IgD-negative memory B cell (primary cell): ENCODE measurements at regions not wholly inside any gene's neighbourhood (a gene's known extent, or its start where the extent isn't known, plus 50 kb on each side); places are given as distances from the start of the nearest gene placed in this dataset.
"Not testable (repeated sequence)": the region's sequence is repeated elsewhere in the genome, so short reads cannot be mapped to it uniquely, and the experiment has no call there.

Experiments used
- H3K27ac Mint-ChIP-seq, 3 donors: one replicate each; pipeline ENCODE4 v1.8.0; 2020 to 2022; ENCODE audit warnings: mild to moderate bottlenecking in 3 of 3, mixed read lengths in 3 of 3, moderate library complexity in 1 of 3
- H3K27me3 Mint-ChIP-seq: one replicate; pipeline ENCODE4 v1.8.0; 2021; ENCODE audit warnings: mixed read lengths
- H3K36me3 Mint-ChIP-seq: one replicate; pipeline ENCODE4 v1.8.0; 2020; ENCODE audit warnings: mild to moderate bottlenecking, mixed read lengths
- H3K4me1 Mint-ChIP-seq, 3 donors: one replicate each; pipeline ENCODE4 v1.8.0; 2020 to 2022; ENCODE audit warnings: mixed read lengths in 3 of 3, mild to moderate bottlenecking in 1 of 3
- H3K4me3 Mint-ChIP-seq, 4 donors: one replicate each; pipeline ENCODE4 v1.8.0; 2020 to 2022; ENCODE audit warnings: mild to moderate bottlenecking in 4 of 4, mixed read lengths in 4 of 4, moderate library complexity in 3 of 4
- H3K9me3 Mint-ChIP-seq, 3 donors: one replicate each; pipeline ENCODE4 v1.8.0; 2020 to 2021; ENCODE audit warnings: mixed read lengths in 3 of 3, mild to moderate bottlenecking in 1 of 3

DNA sequence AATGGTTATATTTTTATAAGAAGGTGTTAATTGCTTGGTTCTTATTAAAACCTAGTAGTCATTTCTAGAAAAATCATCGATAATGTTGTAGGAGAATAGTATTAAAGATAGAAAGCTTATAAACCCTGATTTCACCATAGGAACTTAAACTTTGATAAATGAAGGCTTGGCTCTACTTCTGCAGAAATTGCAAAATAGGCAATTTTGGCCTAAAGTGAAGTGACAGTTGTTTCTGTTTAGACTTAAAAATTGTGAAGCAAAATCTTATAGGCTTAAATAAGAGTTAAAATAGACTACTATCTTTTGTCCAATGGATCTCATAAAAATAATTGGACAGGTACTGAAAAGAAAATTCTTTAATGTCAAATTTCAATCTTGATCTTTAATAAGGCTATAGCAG lies 321.6 kb upstream of the FZD8 start:
- Mint-ChIP-seq H3K27ac (no peak overlapping the region), H3K4me3 (no peak overlapping the region), H3K27me3 (no peaks in the 10 kb centered on the region), H3K4me1 (peaks cover 0 to 1% (median 0%) of the 10 kb centered on the region in 3 donors), H3K9me3 (peaks cover 7 to 14% (median 10%) of the 10 kb centered on the region in 3 donors), H3K36me3 (no peaks in the 10 kb centered on the region)

DNA sequence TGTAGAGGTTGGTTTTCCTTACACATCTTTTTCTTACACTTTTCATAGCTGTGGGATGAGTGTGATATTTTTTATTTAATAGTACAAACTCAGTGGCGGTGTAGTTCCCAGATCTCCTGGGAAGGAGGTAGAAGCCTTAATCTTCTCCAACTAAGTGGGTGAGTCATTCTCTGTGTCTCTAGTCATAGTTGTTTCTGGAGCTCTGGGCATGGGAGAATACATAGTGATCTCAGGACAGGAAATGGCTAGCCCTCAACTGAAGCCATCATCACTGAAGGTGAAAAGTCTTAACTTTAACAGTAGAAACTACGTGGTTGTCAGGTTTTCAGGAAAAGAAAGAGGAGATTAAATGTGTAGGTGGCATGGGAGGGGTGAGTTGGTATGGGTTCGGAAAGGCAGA lies 319.4 kb upstream of the FZD8 start:
- peaks cover 3 to 14% (median 4%) of the 10 kb centered on the region in 3 donors for H3K9me3 Mint-ChIP-seq
- H3K4me1 Mint-ChIP-seq: no peaks in the 10 kb centered on the region
- H3K27ac Mint-ChIP-seq: no peak overlapping the region
- no peaks in the 10 kb centered on the region for H3K27me3 Mint-ChIP-seq
- H3K4me3 Mint-ChIP-seq: no peak overlapping the region
- H3K36me3 Mint-ChIP-seq: no peaks in the 10 kb centered on the region

DNA sequence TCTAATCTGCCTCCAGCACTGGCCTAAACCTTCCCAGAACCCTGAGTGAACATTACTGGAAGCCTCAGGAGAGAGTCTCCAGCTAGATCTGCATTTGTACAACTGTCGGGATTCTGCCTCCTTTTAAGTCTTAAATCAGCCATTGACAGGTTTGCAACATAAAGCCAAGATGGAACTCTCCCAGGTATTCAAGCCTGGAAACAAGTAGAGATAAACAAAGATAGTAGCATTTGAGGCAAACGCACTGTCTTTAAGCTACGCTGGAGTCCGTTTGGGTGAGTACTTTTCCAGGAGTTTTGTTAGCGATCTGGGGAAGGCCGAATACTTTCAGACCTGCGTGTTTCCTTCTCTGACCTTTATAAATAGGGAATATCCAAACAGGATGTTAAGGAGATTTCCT lies 317.2 kb upstream of the FZD8 start:
- Mint-ChIP-seq H3K27ac (no peak overlapping the region), H3K27me3 (no peaks in the 10 kb centered on the region), H3K4me3 (no peak overlapping the region), H3K36me3 (no peaks in the 10 kb centered on the region), H3K9me3 (peaks cover 0 to 3% (median 3%) of the 10 kb centered on the region in 3 donors), H3K4me1 (no peaks in the 10 kb centered on the region)

DNA sequence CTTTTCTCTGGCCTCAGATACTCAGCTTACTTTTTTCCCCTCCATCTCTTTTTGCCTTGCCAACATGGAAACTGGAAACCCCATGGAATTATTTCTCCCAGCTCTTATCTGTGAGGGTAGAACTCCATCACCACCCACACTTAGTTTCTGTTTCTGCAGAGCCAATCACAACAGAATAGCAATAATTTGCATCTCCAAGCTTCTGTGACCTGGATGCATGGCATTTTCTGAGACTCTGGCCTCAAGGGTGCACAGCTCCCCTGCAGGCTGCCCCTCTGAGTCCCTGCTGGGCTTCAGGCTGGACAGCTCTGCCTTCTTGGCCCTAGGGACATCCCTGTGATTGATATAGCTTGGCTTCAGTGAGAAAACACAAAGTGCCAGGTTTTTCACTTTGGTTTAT lies 316.5 kb upstream of the FZD8 start:
- not testable (repeated sequence) for H3K36me3 Mint-ChIP-seq, H3K9me3 Mint-ChIP-seq, H3K27ac Mint-ChIP-seq, H3K27me3 Mint-ChIP-seq, H3K4me3 Mint-ChIP-seq, H3K4me1 Mint-ChIP-seq

DNA sequence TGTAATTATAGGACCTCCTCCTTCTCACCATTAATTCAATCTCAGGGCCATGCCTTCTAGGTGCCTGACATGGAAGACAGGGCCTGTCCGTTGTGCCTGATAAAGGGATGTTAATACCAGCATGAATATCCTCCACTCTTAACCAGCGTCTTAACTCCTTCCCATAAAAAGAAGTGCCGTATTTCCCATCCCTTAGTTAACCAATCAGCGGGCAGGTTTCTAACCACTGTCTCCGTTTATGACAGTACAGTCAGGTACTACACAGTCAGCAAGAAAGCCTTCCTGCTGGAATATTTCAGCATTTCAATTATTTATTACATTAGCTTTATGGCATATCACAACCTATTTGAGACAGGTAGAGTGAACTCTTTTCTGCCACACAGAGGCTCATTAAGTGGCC lies 308.6 kb upstream of the FZD8 start:
- no peak overlapping the region for H3K4me3 Mint-ChIP-seq

DNA sequence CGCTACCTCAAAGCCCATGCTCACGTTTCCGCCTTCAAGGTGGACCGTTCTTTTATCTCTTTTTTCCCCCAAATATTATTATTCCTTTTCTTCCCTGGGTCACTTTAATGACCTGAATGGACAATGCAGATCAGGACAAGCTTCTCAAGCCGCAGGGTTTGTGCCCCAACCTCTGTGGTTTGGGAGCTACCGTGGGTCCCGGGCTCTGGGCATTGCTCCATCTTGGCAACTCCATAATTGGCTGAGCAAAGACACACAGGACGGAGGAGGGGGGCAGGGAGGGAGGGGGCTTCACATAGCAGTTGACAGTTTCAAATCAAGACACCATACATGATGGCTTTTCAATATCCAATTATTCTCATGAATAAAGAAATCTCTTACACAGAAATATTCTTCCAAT lies 308.1 kb upstream of the FZD8 start:
- H3K36me3 Mint-ChIP-seq: no peaks in the 10 kb centered on the region
- no peaks in the 10 kb centered on the region for H3K4me1 Mint-ChIP-seq
- no peak overlapping the region for H3K27ac Mint-ChIP-seq
- no peaks in the 10 kb centered on the region for H3K27me3 Mint-ChIP-seq
- no peak overlapping the region for H3K4me3 Mint-ChIP-seq
- peaks cover 0 to 5% (median 0%) of the 10 kb centered on the region in 3 donors for H3K9me3 Mint-ChIP-seq

More for the DNA sequence above, 308.6 kb upstream of the FZD8 start:
- H3K4me1 Mint-ChIP-seq: no peaks in the 10 kb centered on the region
- H3K9me3 Mint-ChIP-seq: peaks cover under 1 to 5% (median under 1%) of the 10 kb centered on the region in 3 donors
- no peak overlapping the region for H3K27ac Mint-ChIP-seq
- H3K36me3 Mint-ChIP-seq: no peaks in the 10 kb centered on the region
- H3K27me3 Mint-ChIP-seq: no peaks in the 10 kb centered on the region

DNA sequence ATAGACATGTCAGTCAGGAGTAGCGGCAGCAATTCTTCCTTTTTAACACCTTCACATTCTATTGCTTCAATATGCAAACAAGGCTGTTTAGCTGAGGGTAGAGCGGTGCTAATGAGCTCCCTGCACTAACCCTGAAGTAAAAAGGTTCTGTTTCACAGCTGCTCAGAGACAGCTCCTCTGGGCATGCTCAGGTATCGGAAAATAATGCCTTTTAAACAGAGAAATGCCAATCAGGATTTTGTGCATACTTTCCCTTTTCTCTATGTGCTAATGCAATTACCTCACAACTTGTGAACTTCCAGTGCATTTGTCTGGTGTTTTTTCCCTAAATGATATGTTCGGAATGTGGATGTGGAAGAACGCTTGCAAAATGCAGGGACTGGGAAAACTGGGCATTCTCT lies 307.7 kb upstream of the FZD8 start:
- Mint-ChIP-seq H3K9me3 (peaks cover 0 to 5% (median 0%) of the 10 kb centered on the region in 3 donors), H3K36me3 (no peaks in the 10 kb centered on the region), H3K27me3 (no peaks in the 10 kb centered on the region), H3K27ac (no peak overlapping the region), H3K4me3 (no peak overlapping the region), H3K4me1 (no peaks in the 10 kb centered on the region)

DNA sequence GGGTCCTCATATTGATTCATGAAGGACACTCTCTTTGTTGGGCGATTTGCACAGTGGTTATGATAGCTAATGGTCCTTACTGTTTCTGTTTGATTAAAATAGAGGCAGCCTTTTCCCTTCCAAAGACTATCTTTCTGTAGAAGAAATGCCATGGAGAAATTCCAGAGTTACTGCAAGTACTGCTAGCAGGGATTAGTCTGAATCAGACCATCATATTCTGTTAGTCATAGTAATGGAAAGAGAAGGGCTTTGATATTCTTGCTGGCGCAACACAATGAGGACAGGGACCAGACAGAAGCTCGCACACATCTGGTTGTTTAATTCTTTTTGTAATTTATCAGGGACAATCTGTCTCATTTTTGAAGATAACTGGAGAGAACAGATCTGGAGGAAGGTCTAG lies 304.5 kb upstream of the FZD8 start:
- no peak overlapping the region for H3K4me3 Mint-ChIP-seq
- H3K27me3 Mint-ChIP-seq: no peaks in the 10 kb centered on the region
- H3K4me1 Mint-ChIP-seq: no peaks in the 10 kb centered on the region
- H3K9me3 Mint-ChIP-seq: peaks cover 2 to 3% (median 2%) of the 10 kb centered on the region in 3 donors
- H3K27ac Mint-ChIP-seq: no peak overlapping the region
- H3K36me3 Mint-ChIP-seq: no peaks in the 10 kb centered on the region

DNA sequence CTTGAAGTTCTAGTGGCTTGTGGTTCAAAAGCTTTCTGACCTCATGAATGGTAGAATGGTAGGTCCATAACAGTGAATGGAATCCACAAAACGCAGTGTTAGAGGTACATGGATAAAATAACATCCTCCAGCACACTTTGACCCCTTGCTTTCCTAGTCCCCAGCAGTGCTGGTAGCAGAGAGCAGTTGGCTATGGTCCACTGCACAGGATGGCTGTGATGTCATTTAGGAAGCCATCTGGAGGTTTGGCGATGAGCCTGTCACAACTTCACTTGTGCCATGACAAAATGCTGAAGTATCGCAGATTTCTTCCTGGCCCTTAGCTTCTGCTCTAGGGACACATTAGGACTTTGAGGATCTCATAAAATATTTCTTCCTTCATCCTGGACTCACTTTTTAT lies 300.0 kb upstream of the FZD8 start:
- peaks cover 3 to 5% (median 3%) of the 10 kb centered on the region in 3 donors for H3K9me3 Mint-ChIP-seq
- no peaks in the 10 kb centered on the region for H3K27me3 Mint-ChIP-seq
- no peaks in the 10 kb centered on the region for H3K4me1 Mint-ChIP-seq
- no peak overlapping the region for H3K27ac Mint-ChIP-seq
- peaks cover 3% of the 10 kb centered on the region for H3K36me3 Mint-ChIP-seq
- H3K4me3 Mint-ChIP-seq: no peak overlapping the region

DNA sequence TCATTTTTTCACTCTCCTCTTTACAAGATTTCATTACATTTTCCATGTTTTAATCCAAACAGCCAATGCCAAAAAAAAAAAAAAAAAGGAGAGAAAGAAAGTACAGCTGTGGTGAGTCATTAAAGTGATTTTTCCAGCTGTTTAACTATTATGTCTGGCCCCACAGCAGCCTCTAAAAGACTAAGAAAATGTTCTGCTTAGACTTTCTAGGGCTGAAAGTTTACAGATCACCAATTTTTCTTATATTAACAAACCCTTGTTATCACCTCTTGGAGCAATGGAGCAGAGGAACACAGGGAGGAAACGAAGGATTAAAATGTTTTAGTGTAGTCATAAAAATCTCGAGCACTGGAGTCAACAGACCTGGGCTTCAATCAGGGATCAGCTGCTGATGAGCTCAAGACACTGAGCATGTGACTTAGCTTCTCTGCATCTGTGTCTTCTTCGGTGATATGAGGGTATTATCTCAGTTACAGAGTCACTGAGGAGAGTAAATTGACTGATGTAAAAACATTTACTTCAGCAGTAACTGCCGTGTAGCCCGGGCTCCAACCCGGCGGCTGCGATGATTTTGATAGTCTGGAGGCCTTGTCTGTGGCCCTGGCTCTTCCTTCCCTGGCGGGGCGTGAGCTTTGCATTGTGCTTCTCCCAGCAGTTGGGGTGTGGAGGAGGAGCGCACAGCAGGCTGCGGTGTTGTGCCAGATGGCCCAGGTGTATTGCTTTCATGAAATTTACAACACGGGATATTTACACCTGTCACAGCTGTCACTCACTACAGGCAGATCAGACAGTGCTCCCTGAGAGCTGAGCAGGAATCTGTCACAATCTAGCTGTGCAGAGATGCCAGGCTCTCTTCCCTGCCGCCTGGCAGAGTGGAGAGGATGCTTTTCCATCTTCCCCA lies 298.3 kb upstream of the FZD8 start:
- Mint-ChIP-seq H3K36me3 (peaks cover 3% of the 10 kb centered on the region), H3K4me3 (no peak overlapping the region), H3K27ac (no peak overlapping the region), H3K4me1 (peaks cover 0 to 3% (median 0%) of the 10 kb centered on the region in 3 donors), H3K27me3 (no peaks in the 10 kb centered on the region), H3K9me3 (peaks cover 3 to 5% (median 3%) of the 10 kb centered on the region in 3 donors)

DNA sequence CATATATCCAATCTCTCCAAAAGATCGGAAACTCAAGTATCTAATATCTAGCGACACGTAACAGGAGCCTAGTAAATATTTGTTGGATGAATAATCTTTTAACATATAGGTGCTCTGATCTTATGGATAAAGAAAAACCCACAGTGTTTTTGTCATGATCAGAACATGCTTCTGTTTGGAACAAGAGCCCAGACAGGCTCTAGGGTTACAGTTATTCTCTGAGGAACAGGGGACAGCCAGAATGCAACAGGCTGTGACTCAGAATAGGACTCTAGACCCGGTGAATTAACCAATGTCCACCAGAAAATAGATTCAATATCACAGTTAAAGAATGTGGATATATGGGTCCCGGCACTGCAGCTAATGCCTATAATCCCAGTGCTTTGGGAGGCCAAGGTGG lies 296.1 kb upstream of the FZD8 start:
- Mint-ChIP-seq H3K4me1 (peaks cover 0 to 3% (median 0%) of the 10 kb centered on the region in 3 donors), H3K27ac (no peak overlapping the region), H3K36me3 (peaks cover 3% of the 10 kb centered on the region), H3K4me3 (no peak overlapping the region), H3K27me3 (no peaks in the 10 kb centered on the region), H3K9me3 (peaks cover 0 to 3% (median 3%) of the 10 kb centered on the region in 3 donors)

DNA sequence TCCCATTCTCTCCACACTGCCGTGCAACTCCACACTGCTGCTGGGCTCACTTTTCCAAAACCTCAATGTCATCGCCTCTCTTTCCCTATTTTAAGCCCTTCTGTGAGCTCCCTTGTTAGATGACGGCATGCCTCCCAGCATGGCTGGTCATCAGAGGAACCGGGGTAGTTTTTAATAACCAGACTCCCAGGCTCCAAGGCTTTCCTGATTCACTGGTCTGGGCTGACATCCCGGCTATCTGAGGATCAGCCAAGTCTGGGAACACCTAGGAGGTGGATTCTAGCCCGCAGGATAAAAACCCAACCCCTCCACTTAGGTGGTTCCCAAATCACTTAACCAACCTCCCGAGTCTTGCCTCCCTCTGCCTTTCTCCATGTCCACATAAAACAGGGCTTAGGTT lies 295.4 kb upstream of the FZD8 start:
- Mint-ChIP-seq H3K9me3 (peaks cover 0 to 3% (median 3%) of the 10 kb centered on the region in 3 donors), H3K27me3 (no peaks in the 10 kb centered on the region), H3K4me3 (no peak overlapping the region), H3K27ac (no peak overlapping the region), H3K36me3 (peaks cover 3% of the 10 kb centered on the region), H3K4me1 (peaks cover 0 to 3% (median 0%) of the 10 kb centered on the region in 3 donors)

DNA sequence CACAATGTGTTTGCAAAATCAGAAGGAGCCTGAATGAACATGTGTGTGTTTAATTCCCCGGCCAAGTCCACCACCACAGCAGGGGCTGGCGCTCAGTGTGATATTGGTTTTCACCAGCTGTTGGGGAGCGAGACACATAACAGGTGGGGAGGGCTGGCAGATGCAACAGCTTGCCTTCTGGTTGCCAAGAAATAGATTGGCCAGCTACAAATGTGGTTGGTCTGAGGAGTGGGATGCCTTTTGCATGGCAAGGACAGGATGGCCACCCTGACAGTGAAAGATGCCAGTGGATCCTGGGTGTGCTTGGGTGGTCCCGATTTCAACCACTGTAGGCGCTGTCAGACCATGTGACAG lies 292.5 kb upstream of the FZD8 start:
- Mint-ChIP-seq H3K4me1 (peaks cover 0 to 3% (median 0%) of the 10 kb centered on the region in 3 donors), H3K9me3 (peaks cover 3 to 6% (median 4%) of the 10 kb centered on the region in 3 donors), H3K27ac (no peak overlapping the region), H3K27me3 (no peaks in the 10 kb centered on the region), H3K36me3 (peaks cover 3% of the 10 kb centered on the region), H3K4me3 (no peak overlapping the region)

DNA sequence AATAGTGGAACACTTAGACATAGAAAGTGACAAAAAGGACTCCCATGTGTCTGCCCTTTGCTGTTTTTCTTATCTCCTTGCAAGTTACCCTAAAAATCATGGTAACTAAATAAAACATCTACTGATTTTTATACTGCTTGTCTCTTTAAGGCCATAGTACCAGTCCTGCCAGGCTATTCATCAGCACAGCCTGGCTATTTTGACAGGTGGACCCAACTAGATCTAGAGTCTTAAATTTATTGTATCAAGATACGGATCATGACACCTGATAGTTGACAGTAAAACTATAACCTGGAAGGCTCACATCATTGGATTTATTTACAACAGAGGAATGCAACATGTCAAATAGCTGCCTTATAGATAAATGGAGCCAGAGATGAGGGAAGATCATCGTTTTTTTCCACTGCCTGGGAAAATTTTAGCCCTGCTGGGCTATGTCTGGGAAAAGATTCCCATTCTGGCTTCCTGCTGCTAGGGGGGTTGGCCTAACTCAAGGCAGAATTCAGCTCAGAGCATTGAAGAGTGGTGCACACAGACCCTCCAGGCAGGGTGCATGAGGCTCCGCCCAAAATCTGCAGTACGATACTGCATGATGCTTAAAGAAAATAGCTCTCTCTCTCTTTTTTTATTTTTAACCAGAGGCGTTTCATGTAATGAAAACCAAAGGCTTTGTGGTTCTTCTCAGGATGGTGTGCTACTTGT lies 292.0 kb upstream of the FZD8 start:
- peaks cover 3 to 6% (median 4%) of the 10 kb centered on the region in 3 donors for H3K9me3 Mint-ChIP-seq
- no peak overlapping the region for H3K4me3 Mint-ChIP-seq
- peaks cover 0 to 3% (median 0%) of the 10 kb centered on the region in 3 donors for H3K4me1 Mint-ChIP-seq
- H3K36me3 Mint-ChIP-seq: peaks cover 3% of the 10 kb centered on the region
- no peaks in the 10 kb centered on the region for H3K27me3 Mint-ChIP-seq
- H3K27ac Mint-ChIP-seq: no peak overlapping the region

DNA sequence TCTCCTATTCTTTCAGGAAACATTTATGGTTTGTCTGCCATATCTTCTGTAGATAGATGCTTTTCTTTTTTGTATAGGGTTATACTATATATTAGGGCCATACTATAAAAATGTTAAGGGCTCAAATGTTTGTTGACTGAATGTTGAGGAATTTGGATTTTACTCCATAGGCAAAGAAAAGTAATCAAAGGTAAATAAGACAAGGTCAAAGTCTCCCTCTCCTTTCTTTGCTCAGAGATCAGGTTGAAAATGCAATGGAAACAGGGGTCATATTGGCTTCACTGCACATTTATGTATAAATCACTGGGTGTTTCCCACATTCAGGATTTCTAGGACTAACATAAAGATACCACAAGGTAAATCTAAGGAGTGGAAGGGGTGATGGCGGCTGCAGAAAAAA lies 291.4 kb upstream of the FZD8 start:
- Mint-ChIP-seq H3K9me3 (peaks cover 3 to 6% (median 4%) of the 10 kb centered on the region in 3 donors), H3K4me1 (peaks cover 0 to 3% (median 0%) of the 10 kb centered on the region in 3 donors), H3K27me3 (no peaks in the 10 kb centered on the region), H3K27ac (no peak overlapping the region), H3K4me3 (no peak overlapping the region), H3K36me3 (peaks cover 3% of the 10 kb centered on the region)
